ENCODE measurements at regions not wholly inside any gene's neighbourhood (a gene's known extent, or its start where the extent isn't known, plus 50 kb on each side); places are given as distances from the start of the nearest gene placed in this dataset.

- no peak for DNase-seq (ENCODE audit: low read depth)
Measured at GRCh38 chr18:29225351-29225750, 1048.4 kb upstream of the CDH2 start.

GRCh38 chr18:29218091-29218490, 1041.2 kb upstream of the CDH2 start:
- peak; percentile 4 for DNase-seq (ENCODE audit: low read depth)

GRCh38 chr18:29217124-29217915, 1040.4 kb upstream of the CDH2 start:
- DNase-seq (ENCODE audit: low read depth), result no peak

- no peak for DNase-seq (ENCODE audit: low read depth)
Measured at GRCh38 chr18:29198834-29199233, 1021.9 kb upstream of the CDH2 start.

- DNase-seq (ENCODE audit: low read depth), result no peak
Measured at GRCh38 chr18:29196307-29196706, 1019.4 kb upstream of the CDH2 start.

- no peak for DNase-seq (ENCODE audit: low read depth)
Measured at GRCh38 chr18:29191263-29191662, 1014.3 kb upstream of the CDH2 start.

GRCh38 chr18:29188760-29189159, 1011.8 kb upstream of the CDH2 start:
- no peak for DNase-seq (ENCODE audit: low read depth)

- no peak for DNase-seq (ENCODE audit: low read depth)
Measured at GRCh38 chr18:29185801-29186200, 1008.9 kb upstream of the CDH2 start.

- no peak for DNase-seq (ENCODE audit: low read depth)
Measured at GRCh38 chr18:29184654-29185053, 1007.7 kb upstream of the CDH2 start.

GRCh38 chr18:29181151-29181901, 1004.4 kb upstream of the CDH2 start:
- DNase-seq (ENCODE audit: low read depth), result peak; percentile 98

GRCh38 chr18:29176681-29177080, 999.8 kb upstream of the CDH2 start:
- DNase-seq (ENCODE audit: low read depth), result no peak

- DNase-seq (ENCODE audit: low read depth), result no peak
Measured at GRCh38 chr18:29174891-29175290, 998.0 kb upstream of the CDH2 start.

GRCh38 chr18:29172756-29173067, 995.8 kb upstream of the CDH2 start:
- DNase-seq (ENCODE audit: low read depth), result no peak

GRCh38 chr18:29171892-29172755, 995.2 kb upstream of the CDH2 start:
- DNase-seq (ENCODE audit: low read depth), result peak; percentile 42

- DNase-seq (ENCODE audit: low read depth), result no peak
Measured at GRCh38 chr18:29169599-29169998, 992.7 kb upstream of the CDH2 start.

- peak; percentile 74 for DNase-seq (ENCODE audit: low read depth)
Measured at GRCh38 chr18:29164993-29165599, 988.2 kb upstream of the CDH2 start.

- peak; percentile 77 for DNase-seq (ENCODE audit: low read depth)
Measured at GRCh38 chr18:29164020-29164706, 987.2 kb upstream of the CDH2 start.

GRCh38 chr18:29163596-29163995, 986.7 kb upstream of the CDH2 start:
- DNase-seq (ENCODE audit: low read depth), result no peak

- DNase-seq (ENCODE audit: low read depth), result no peak
Measured at GRCh38 chr18:29161429-29161828, 984.5 kb upstream of the CDH2 start.

- no peak for DNase-seq (ENCODE audit: low read depth)
Measured at GRCh38 chr18:29160170-29160569, 983.2 kb upstream of the CDH2 start.

- DNase-seq (ENCODE audit: low read depth), result no peak
Measured at GRCh38 chr18:29157905-29158304, 981.0 kb upstream of the CDH2 start.

Measured in GM04503 (cell line).